ENCODE measurements at regions not wholly inside any gene's neighbourhood (a gene's known extent, or its start where the extent isn't known, plus 50 kb on each side); places are given as distances from the start of the nearest gene placed in this dataset.

- Histone ChIP-seq H3K4me1 (ENCODE audit: insufficient read depth) (no peaks in the 10 kb centered on the region), H3K9me3 (no peaks in the 10 kb centered on the region), H3K4me3 (no peak overlapping the region), H3K27me3 (no peaks in the 10 kb centered on the region), H3K36me3 (no peaks in the 10 kb centered on the region), H3K27ac (no peak overlapping the region)
- WGBS, 3 donors, result 73 to 88% (median 77%) methylated on average over 3 of the region's 3 CpGs
- intact Hi-C loops (cut with DNase I), result no loop called here
- no peak for DNase-seq
- TF ChIP-seq CTCF (IDR thresholded peaks at IDR 0.05) (no peak), POLR2A (IDR thresholded peaks at IDR 0.05) (no peak), EP300 (IDR thresholded peaks at IDR 0.05) (no peak)
These were observed 50.4 kb upstream of the ENPP7 start for GRCh38 chr17:79680318-79680695.

- intact Hi-C loops (cut with DNase I), result no loop called here
- no peaks in the 10 kb centered on the region for H3K9me3 ChIP-seq
- TF ChIP-seq EP300 (IDR thresholded peaks at IDR 0.05) (no peak), POLR2A (IDR thresholded peaks at IDR 0.05) (no peak), CTCF (IDR thresholded peaks at IDR 0.05) (no peak)
- H3K4me1 ChIP-seq (ENCODE audit: insufficient read depth), result no peaks in the 10 kb centered on the region
- H3K27ac ChIP-seq, result no peak overlapping the region
- no peak overlapping the region for H3K4me3 ChIP-seq
- no peaks in the 10 kb centered on the region for H3K36me3 ChIP-seq
- H3K27me3 ChIP-seq, result no peaks in the 10 kb centered on the region
- 91 to 93% (median 93%) methylated on average over 19 of the region's 19 CpGs for WGBS, 3 donors
- DNase-seq, result no peak
These were observed 51.0 kb upstream of the ENPP7 start for GRCh38 chr17:79679631-79680317.

- no peak for DNase-seq
- H3K27me3 ChIP-seq, result no peaks in the 10 kb centered on the region
- H3K9me3 ChIP-seq, result no peaks in the 10 kb centered on the region
- no peaks in the 10 kb centered on the region for H3K4me1 ChIP-seq (ENCODE audit: insufficient read depth)
- no peak for TF ChIP-seq CTCF (IDR thresholded peaks at IDR 0.05)
- no peak for TF ChIP-seq POLR2A (IDR thresholded peaks at IDR 0.05)
- no peak for TF ChIP-seq EP300 (IDR thresholded peaks at IDR 0.05)
- no peaks in the 10 kb centered on the region for H3K36me3 ChIP-seq
- H3K4me3 ChIP-seq, result no peak overlapping the region
- intact Hi-C loops (cut with DNase I), result no loop called here
- no peak overlapping the region for H3K27ac ChIP-seq
- WGBS, 3 donors, result 55 to 62% (median 55%) methylated on average over 12 of the region's 12 CpGs
These were observed 51.9 kb upstream of the ENPP7 start for GRCh38 chr17:79678736-79679255.

GRCh38 chr17:79678091-79678735 lies 52.5 kb upstream of the ENPP7 start:
- Histone ChIP-seq H3K27ac (no peak overlapping the region), H3K36me3 (no peaks in the 10 kb centered on the region), H3K9me3 (no peaks in the 10 kb centered on the region), H3K27me3 (no peaks in the 10 kb centered on the region), H3K4me1 (ENCODE audit: insufficient read depth) (no peaks in the 10 kb centered on the region), H3K4me3 (no peak overlapping the region)
- WGBS, 3 donors, result 73 to 77% (median 74%) methylated on average over 16 of the region's 16 CpGs
- intact Hi-C loops (cut with DNase I), result no loop called here
- no peak for DNase-seq
- TF ChIP-seq EP300 (IDR thresholded peaks at IDR 0.05), result no peak
- TF ChIP-seq CTCF (IDR thresholded peaks at IDR 0.05), result no peak
- TF ChIP-seq POLR2A (IDR thresholded peaks at IDR 0.05), result no peak
